Endothelial cell of umbilical vein (primary cell): ENCODE measurements at regions not wholly inside any gene's neighbourhood (a gene's known extent, or its start where the extent isn't known, plus 50 kb on each side); places are given as distances from the start of the nearest gene placed in this dataset.

Source experiments
- BruUV-seq: library from RNA; stranded (reverse); fragments of 400-500 nt; replicated peaks from 2 replicates; lab custom pipeline; 2021; lab: Mats Ljungman, UMichigan
- CTCF ChIA-PET: fragments of 300-600, 350-600 bp; sonication (Branson Sonifier 250); formaldehyde crosslinking; loops from one replicate; lab custom pipeline; 2021; ENCODE audit warnings: antibody characterized with exemption, inconsistent platforms; lab: Charles Lee
- POLR2A ChIA-PET: fragments of 300-600, 350-600 bp; sonication (Branson Sonifier 250); formaldehyde crosslinking; loops from one replicate; lab custom pipeline; 2021; ENCODE audit warnings: antibody characterized with exemption, inconsistent platforms; lab: Charles Lee
- DNase-seq: peaks from one replicate; pipeline ENCODE4 v3.0.0-alpha.2; 2011; ENCODE audit warnings: low read depth, low spot score
- FAIRE-seq: peaks from 2 replicates; lab custom pipeline; 2011; peaks lifted over from hg19 to GRCh38; lab: Jason Lieb, UNC
- H2AFZ ChIP-seq: 2 replicates; pipeline ENCODE4 v1.6.0; 2012; ENCODE audit warnings: low read depth, low read length, control low read depth, inconsistent platforms
- H3K27ac ChIP-seq: 2 replicates; pipeline ENCODE4 v1.5.1; 2011; ENCODE audit warnings: low read depth, mild to moderate bottlenecking, control low read depth, low read length, moderate library complexity; ENCODE audit not compliant: insufficient read depth
- H3K27me3 ChIP-seq, 2 experiments: 2 replicates each; pipeline versions ENCODE4 v1.6.0 to v1.6.1; 2011; ENCODE audit warnings: low read length in 2 of 2, mixed read lengths in 1 of 2; ENCODE audit not compliant: control insufficient read depth in 2 of 2, insufficient read depth in 2 of 2
- H3K36me3 ChIP-seq, 2 experiments: 2 replicates in 1 of 2; 3 replicates in 1 of 2; pipeline ENCODE4 v1.5.1; 2011; ENCODE audit warnings: low read length in 2 of 2, mild to moderate bottlenecking in 1 of 2, moderate library complexity in 1 of 2; ENCODE audit not compliant: control insufficient read depth in 2 of 2, insufficient read depth in 2 of 2; ENCODE audit errors: extremely low read depth in 1 of 2
- H3K4me1 ChIP-seq: 3 replicates; pipeline ENCODE4 v1.5.1; 2011; ENCODE audit warnings: mild to moderate bottlenecking, low read length; ENCODE audit not compliant: control insufficient read depth, insufficient read depth; ENCODE audit errors: extremely low read depth
- H3K4me2 ChIP-seq: 2 replicates; pipeline ENCODE4 v1.6.1; 2011; ENCODE audit warnings: low read length, control low read depth, mixed read lengths; ENCODE audit not compliant: insufficient read depth
- H3K4me3 ChIP-seq, 3 experiments: fragments of 200-600 bp in 1 of 3; sonication (generic), shearing (Covaris generic) in 1 of 3; replicated peaks in 1 of 3; 2 replicates each; pipeline ENCODE4 v1.5.1; 2011 to 2016; ENCODE audit warnings: control low read depth in 3 of 3, low read length in 3 of 3, mild to moderate bottlenecking in 2 of 3, inconsistent platforms in 1 of 3, low read depth in 1 of 3, moderate library complexity in 1 of 3; ENCODE audit not compliant: insufficient read depth in 1 of 3
- H3K79me2 ChIP-seq: 2 replicates; pipeline ENCODE4 v1.6.0; 2012; ENCODE audit warnings: low read length, inconsistent platforms; ENCODE audit not compliant: control insufficient read depth, insufficient read depth
- H3K9ac ChIP-seq: replicated peaks from 2 replicates; pipeline ENCODE3; 2011; ENCODE audit warnings: low read length, control low read depth; ENCODE audit not compliant: insufficient read depth; ENCODE audit errors: extremely low read depth
- H3K9me1 ChIP-seq: replicated peaks from 3 replicates; pipeline ENCODE4 v1.6.0; 2011; ENCODE audit warnings: mild to moderate bottlenecking, low read length; ENCODE audit not compliant: control insufficient read depth, insufficient read depth; ENCODE audit errors: extremely low read depth
- H3K9me3 ChIP-seq: replicated peaks from 2 replicates; pipeline ENCODE4 v1.5.1; 2012; ENCODE audit warnings: low read length, inconsistent platforms; ENCODE audit not compliant: control insufficient read depth, insufficient read depth
- H4K20me1 ChIP-seq: replicated peaks from 2 replicates; pipeline ENCODE3; 2011; ENCODE audit warnings: mild to moderate bottlenecking, low read length; ENCODE audit not compliant: control insufficient read depth, insufficient read depth; ENCODE audit errors: extremely low read depth
- CTCF ChIP-seq, 2 donors: IDR thresholded peaks; 1 replicate in 1 of 2; 2 replicates in 1 of 2; pipeline ENCODE4 v1.5.1; 2011; ENCODE audit warnings: low read length in 2 of 2, mild to moderate bottlenecking in 2 of 2, moderate library complexity in 2 of 2, control low read depth in 1 of 2, inconsistent platforms in 1 of 2, low read depth in 1 of 2; ENCODE audit not compliant: insufficient read depth in 1 of 2; ENCODE audit errors: extremely low read depth in 1 of 2
- EZH2 ChIP-seq: IDR thresholded peaks from 2 replicates; pipeline ENCODE4 v1.6.1; 2012; ENCODE audit warnings: borderline replicate concordance, low read depth, mild to moderate bottlenecking, moderate library complexity, low read length, inconsistent platforms; ENCODE audit not compliant: severe bottlenecking
- FOS ChIP-seq: IDR thresholded peaks from 2 replicates; pipeline ENCODE4 v1.6.1; 2011; ENCODE audit warnings: mild to moderate bottlenecking, low read length, moderate library complexity, borderline replicate concordance; ENCODE audit not compliant: insufficient read depth
- GATA2 ChIP-seq: IDR thresholded peaks from 2 replicates; pipeline ENCODE4 v1.7.0; 2011; ENCODE audit warnings: low read depth, mild to moderate bottlenecking, moderate library complexity, mixed read lengths, low read length; ENCODE audit not compliant: insufficient read length, insufficient read depth
- JUN ChIP-seq: IDR thresholded peaks from 2 replicates; pipeline ENCODE4 v1.6.1; 2011; ENCODE audit warnings: borderline replicate concordance, low read depth; ENCODE audit not compliant: insufficient read length, insufficient read depth
- MAX ChIP-seq: IDR thresholded peaks from 2 replicates; pipeline ENCODE4 v1.6.1; 2011; ENCODE audit not compliant: insufficient read depth, insufficient read length
- MYC ChIP-seq: IDR thresholded peaks from one replicate; pipeline ENCODE4 v1.6.1; 2011; ENCODE audit warnings: mild to moderate bottlenecking, low read depth, low read length
- POLR2A ChIP-seq: IDR thresholded peaks from 2 replicates; pipeline ENCODE4 v1.6.1; 2012; ENCODE audit warnings: low read depth, mild to moderate bottlenecking, control low read depth, low read length
- POLR2AphosphoS5 ChIP-seq: IDR thresholded peaks from 2 replicates; pipeline ENCODE4 v1.6.1; 2012; ENCODE audit warnings: low read depth, mild to moderate bottlenecking, control low read depth, low read length, moderate library complexity; ENCODE audit not compliant: insufficient read depth
- dilution Hi-C: fragments of 300-500 bp; cut with MboI; formaldehyde crosslinking; loops from one replicate; pipeline ENCODE4 v1.15.0; 2019; ENCODE audit warnings: low sequenced_read_pairs; ENCODE audit not compliant: extremely low pct_ligation_motif_present
- intact Hi-C: fragments of 100-400 bp; cut with micrococcal nuclease; formaldehyde crosslinking; loops from one replicate; pipeline ENCODE4 v1.10.0; 2022

- no peak overlapping the region for H3K4me3 ChIP-seq
- POLR2A ChIA-PET = no interaction called here
- no TSS peak for BruUV-seq
- H3K9ac ChIP-seq = no peak overlapping the region
- intact Hi-C loops = no loop called here
- H3K9me1 ChIP-seq = no peaks in the 10 kb centered on the region
- FAIRE-seq (no peak), DNase-seq (no peak)
- no peak overlapping the region for H3K27ac ChIP-seq
- no peaks in the 10 kb centered on the region for H3K36me3 ChIP-seq
- H3K4me2 ChIP-seq = no peak overlapping the region
- peaks cover 0 to 2% of the 10 kb centered on the region in 2 experiments for H3K27me3 ChIP-seq
- CTCF ChIA-PET = no interaction called here
- no peaks in the 10 kb centered on the region for H4K20me1 ChIP-seq
- dilution Hi-C loops = no loop called here
- H3K4me1 ChIP-seq = no peaks in the 10 kb centered on the region
- H3K79me2 ChIP-seq = no peaks in the 10 kb centered on the region
- H2AFZ ChIP-seq = no peak overlapping the region
- H3K9me3 ChIP-seq = no peaks in the 10 kb centered on the region
- TF ChIP-seq JUN (no peak), CTCF (IDR thresholded peaks at IDR 0.05; ENCODE audit: extremely low read depth in 1 of 2, insufficient read depth in 1 of 2, low read depth in 1 of 2, low read length in 2 of 2) (no peak), GATA2 (no peak), POLR2AphosphoS5 (no peak), EZH2 (no peak), POLR2A (no peak), MAX (no peak), FOS (no peak), MYC (no peak)
Observed at GRCh38 chr5:68669864-68670575, 423.8 kb upstream of the SLC30A5 start.
